Upper lobe of left lung (tissue), 4 donors: ENCODE measurements at regions not wholly inside any gene's neighbourhood (a gene's known extent, or its start where the extent isn't known, plus 50 kb on each side); places are given as distances from the start of the nearest gene placed in this dataset.

Source experiments
- POLR2A ChIP-seq, 4 donors: fragments of 450-650 bp; IDR thresholded peaks; one replicate each; pipeline ENCODE4 v1.5.1; 2016 to 2017; ENCODE audit warnings: antibody characterized with exemption in 4 of 4, mild to moderate bottlenecking in 2 of 4
- POLR2AphosphoS5 ChIP-seq, 2 donors: sonication (generic); formaldehyde crosslinking; IDR thresholded peaks; one replicate each; pipeline ENCODE4 v1.5.1; 2017; ENCODE audit warnings: antibody characterized with exemption in 2 of 2
- TF ChIP-seq, protein P1 (sequence below), 6 experiments: fragments of 450-650 bp in 4 of 6; fragments of 200-600 bp in 2 of 6; sonication (generic) in 2 of 6; IDR thresholded peaks; one replicate each; pipeline ENCODE4 v1.5.1; 2016 to 2019; ENCODE audit warnings: antibody characterized with exemption in 6 of 6

GRCh38 chr11:21927628-21928027 is 265.3 kb upstream of the ANO5 start:
- TF ChIP-seq, protein P1, sequence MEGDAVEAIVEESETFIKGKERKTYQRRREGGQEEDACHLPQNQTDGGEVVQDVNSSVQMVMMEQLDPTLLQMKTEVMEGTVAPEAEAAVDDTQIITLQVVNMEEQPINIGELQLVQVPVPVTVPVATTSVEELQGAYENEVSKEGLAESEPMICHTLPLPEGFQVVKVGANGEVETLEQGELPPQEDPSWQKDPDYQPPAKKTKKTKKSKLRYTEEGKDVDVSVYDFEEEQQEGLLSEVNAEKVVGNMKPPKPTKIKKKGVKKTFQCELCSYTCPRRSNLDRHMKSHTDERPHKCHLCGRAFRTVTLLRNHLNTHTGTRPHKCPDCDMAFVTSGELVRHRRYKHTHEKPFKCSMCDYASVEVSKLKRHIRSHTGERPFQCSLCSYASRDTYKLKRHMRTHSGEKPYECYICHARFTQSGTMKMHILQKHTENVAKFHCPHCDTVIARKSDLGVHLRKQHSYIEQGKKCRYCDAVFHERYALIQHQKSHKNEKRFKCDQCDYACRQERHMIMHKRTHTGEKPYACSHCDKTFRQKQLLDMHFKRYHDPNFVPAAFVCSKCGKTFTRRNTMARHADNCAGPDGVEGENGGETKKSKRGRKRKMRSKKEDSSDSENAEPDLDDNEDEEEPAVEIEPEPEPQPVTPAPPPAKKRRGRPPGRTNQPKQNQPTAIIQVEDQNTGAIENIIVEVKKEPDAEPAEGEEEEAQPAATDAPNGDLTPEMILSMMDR (IDR thresholded peaks at IDR 0.05), result no peak
- TF ChIP-seq POLR2A (IDR thresholded peaks at IDR 0.05) (no peak), POLR2AphosphoS5 (IDR thresholded peaks at IDR 0.05) (no peak)
